Upper lobe of right lung (tissue), 1 donor: ENCODE measurements at regions not wholly inside any gene's neighbourhood (a gene's known extent, or its start where the extent isn't known, plus 50 kb on each side); places are given as distances from the start of the nearest gene placed in this dataset.
"Not testable (repeated sequence)": the region's sequence is repeated elsewhere in the genome, so short reads cannot be mapped to it uniquely, and the experiment has no call there.

ENCODE experiments used
- ATAC-seq: fragments of 200-7000 bp; cut with Tn5 transposase; one replicate; pipeline ENCODE4 v1.9.1; 2020; ENCODE audit warnings: mild to moderate bottlenecking, moderate library complexity
- DNase-seq: peaks from one replicate; pipeline ENCODE4 v3.0.0-alpha.2; 2020
- H3K27ac ChIP-seq: fragments of 200-600 bp; one replicate; pipeline ENCODE4 v1.8.0; 2022
- H3K27me3 ChIP-seq: fragments of 200-600 bp; one replicate; pipeline ENCODE4 v1.8.0; 2022; ENCODE audit warnings: mild to moderate bottlenecking
- H3K36me3 ChIP-seq: fragments of 200-600 bp; one replicate; pipeline ENCODE4 v1.8.0; 2022
- H3K4me1 ChIP-seq: fragments of 200-600 bp; one replicate; pipeline ENCODE4 v1.8.0; 2022
- H3K4me3 ChIP-seq: fragments of 200-600 bp; one replicate; pipeline ENCODE4 v1.8.0; 2022; ENCODE audit warnings: mild to moderate bottlenecking
- H3K9me3 ChIP-seq: fragments of 200-600 bp; one replicate; pipeline ENCODE4 v1.8.0; 2022
- CTCF ChIP-seq: fragments of 200-600 bp; IDR thresholded peaks from one replicate; pipeline ENCODE4 v1.8.0; 2022; ENCODE audit warnings: antibody characterized with exemption
- intact Hi-C: fragments of 100-400 bp; cut with DNase I; formaldehyde crosslinking; loops from one replicate; pipeline ENCODE4 v1.11.0; 2022
- donor health status: DM: no; HTN: yes; CAD: no; lungs with severe emphysema.

- Histone ChIP-seq H3K27me3 (no peaks in the 10 kb centered on the region), H3K9me3 (no peaks in the 10 kb centered on the region), H3K36me3 (no peaks in the 10 kb centered on the region), H3K27ac (no peak overlapping the region), H3K4me1 (no peaks in the 10 kb centered on the region), H3K4me3 (no peak overlapping the region)
- ATAC-seq (no peak), DNase-seq (no peak)
- intact Hi-C loops, result no loop called here
- TF ChIP-seq CTCF, result no peak
Measured at GRCh38 chr3:107910713-107911259, 180.0 kb downstream of the CD47 start.

GRCh38 chr3:107909583-107909982 lies 181.2 kb downstream of the CD47 start:
- H3K4me1 ChIP-seq, DNase-seq, H3K27me3 ChIP-seq, H3K36me3 ChIP-seq, H3K27ac ChIP-seq, intact Hi-C loops, H3K9me3 ChIP-seq, H3K4me3 ChIP-seq, ATAC-seq: not testable (repeated sequence)

- Histone ChIP-seq H3K36me3 (no peaks in the 10 kb centered on the region), H3K4me3 (no peak overlapping the region), H3K4me1 (no peaks in the 10 kb centered on the region), H3K27ac (no peak overlapping the region), H3K9me3 (no peaks in the 10 kb centered on the region), H3K27me3 (no peaks in the 10 kb centered on the region)
- intact Hi-C loops, result no loop called here
- DNase-seq, result no peak
- no peak for ATAC-seq
- no peak for TF ChIP-seq CTCF
Measured at GRCh38 chr3:107907996-107908395, 182.8 kb downstream of the CD47 start.

- intact Hi-C loops, result no loop called here
- DNase-seq, result no peak
- ATAC-seq, result no peak
- Histone ChIP-seq H3K27ac (no peak overlapping the region), H3K4me3 (no peak overlapping the region), H3K27me3 (peaks cover 3% of the 10 kb centered on the region), H3K36me3 (no peaks in the 10 kb centered on the region), H3K4me1 (no peaks in the 10 kb centered on the region), H3K9me3 (no peaks in the 10 kb centered on the region)
- TF ChIP-seq CTCF, result no peak
Measured at GRCh38 chr3:107904536-107905066, 186.2 kb downstream of the CD47 start.

- no peak for TF ChIP-seq CTCF
- no peak for DNase-seq
- H3K36me3 ChIP-seq, result no peaks in the 10 kb centered on the region
- no peak overlapping the region for H3K4me3 ChIP-seq
- no peak for ATAC-seq
- intact Hi-C loops, result no loop called here
- no peaks in the 10 kb centered on the region for H3K4me1 ChIP-seq
- H3K9me3 ChIP-seq, result no peaks in the 10 kb centered on the region
- H3K27me3 ChIP-seq, result peaks cover 3% of the 10 kb centered on the region
- no peak overlapping the region for H3K27ac ChIP-seq
Measured at GRCh38 chr3:107899990-107900651, 190.7 kb downstream of the CD47 start.

GRCh38 chr3:107897471-107898061 lies 193.3 kb downstream of the CD47 start:
- Histone ChIP-seq H3K9me3 (no peaks in the 10 kb centered on the region), H3K36me3 (no peaks in the 10 kb centered on the region), H3K27ac (no peak overlapping the region), H3K4me3 (no peak overlapping the region), H3K4me1 (no peaks in the 10 kb centered on the region), H3K27me3 (peaks cover 12% of the 10 kb centered on the region)
- DNase-seq (no peak), ATAC-seq (no peak)
- intact Hi-C loops, result no loop called here
- TF ChIP-seq CTCF, result no peak
